BJ (cell line): ENCODE measurements at regions not wholly inside any gene's neighbourhood (a gene's known extent, or its start where the extent isn't known, plus 50 kb on each side); places are given as distances from the start of the nearest gene placed in this dataset.

ENCODE experiments used
- CTCF ChIA-PET: fragments of 350-600 bp; formaldehyde crosslinking; extraction: SDS; loops from one replicate; lab custom pipeline; 2021; ENCODE audit warnings: antibody characterized with exemption, inconsistent platforms; lab: Yijun Ruan, JAX
- POLR2A ChIA-PET: fragments of 300-600 bp; sonication (Branson Sonifier 250); formaldehyde crosslinking; extraction: SDS; loops from one replicate; lab custom pipeline; 2021; ENCODE audit warnings: antibody characterized with exemption; lab: Charles Lee
- DNase-seq: peaks from one replicate; pipeline ENCODE4 v3.0.0-alpha.2; 2011; ENCODE audit warnings: low read depth
- H3K27me3 ChIP-seq: 2 replicates; pipeline ENCODE4 v1.6.0; 2011; ENCODE audit warnings: low read length; ENCODE audit not compliant: control insufficient read depth, insufficient read depth
- H3K36me3 ChIP-seq: 2 replicates; pipeline ENCODE4 v1.5.1; 2011; ENCODE audit warnings: low read length; ENCODE audit not compliant: control insufficient read depth, insufficient read depth
- H3K4me3 ChIP-seq: 2 replicates; pipeline ENCODE4 v1.5.1; 2011; ENCODE audit warnings: low read depth, mild to moderate bottlenecking, control low read depth, low read length
- TF ChIP-seq, protein P1 (sequence below): IDR thresholded peaks from 2 replicates; pipeline ENCODE4 v1.5.1; 2011; ENCODE audit warnings: low read depth, mild to moderate bottlenecking, control low read depth, inconsistent platforms, low read length, moderate library complexity; ENCODE audit not compliant: insufficient read depth

DNA sequence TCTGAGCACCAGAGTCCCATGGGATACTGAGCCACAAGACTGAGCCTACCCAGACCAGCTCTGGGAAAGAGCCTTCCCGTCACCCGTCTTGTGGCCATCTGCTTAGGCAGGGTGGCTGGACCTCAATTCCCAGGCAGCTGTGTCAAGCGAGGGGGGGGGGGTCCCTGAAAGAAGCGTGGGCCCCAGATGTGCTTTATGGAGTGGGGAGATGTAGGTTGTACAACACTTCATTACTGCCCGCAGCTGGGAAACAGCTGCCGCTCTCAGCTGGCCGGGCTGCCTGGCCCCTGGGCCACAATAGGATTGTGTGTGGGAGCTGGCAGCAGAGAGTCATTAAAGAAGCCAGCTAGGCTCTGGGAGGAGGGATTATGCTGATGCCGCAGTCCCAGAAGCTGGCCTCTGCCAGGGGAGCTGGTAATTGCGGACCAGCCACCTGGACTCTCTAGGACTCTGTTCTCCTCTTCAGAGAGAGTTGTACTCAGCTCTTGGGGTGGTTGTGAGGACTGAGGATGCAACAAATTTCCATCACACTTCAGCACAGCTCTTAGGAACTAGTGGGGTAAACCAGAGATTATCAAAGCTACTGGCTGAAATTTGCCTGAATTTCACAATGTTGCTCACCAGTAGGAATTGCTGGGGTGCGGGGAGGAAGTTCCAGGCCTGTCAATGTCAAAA lies 145.4 kb downstream of the GADD45G start:
- no peaks in the 10 kb centered on the region for H3K27me3 ChIP-seq
- CTCF ChIA-PET: interaction anchor here (0.7 to 0.9 kb wide), 2 partner anchors 10 to 152 kb away, joined by 3 to 4 read pairs; no protein-coding TSS in a partner anchor
- DNase-seq: no peak
- no peak overlapping the region for H3K4me3 ChIP-seq
- POLR2A ChIA-PET: no interaction called here
- H3K36me3 ChIP-seq: no peaks in the 10 kb centered on the region
- TF ChIP-seq, protein P1, sequence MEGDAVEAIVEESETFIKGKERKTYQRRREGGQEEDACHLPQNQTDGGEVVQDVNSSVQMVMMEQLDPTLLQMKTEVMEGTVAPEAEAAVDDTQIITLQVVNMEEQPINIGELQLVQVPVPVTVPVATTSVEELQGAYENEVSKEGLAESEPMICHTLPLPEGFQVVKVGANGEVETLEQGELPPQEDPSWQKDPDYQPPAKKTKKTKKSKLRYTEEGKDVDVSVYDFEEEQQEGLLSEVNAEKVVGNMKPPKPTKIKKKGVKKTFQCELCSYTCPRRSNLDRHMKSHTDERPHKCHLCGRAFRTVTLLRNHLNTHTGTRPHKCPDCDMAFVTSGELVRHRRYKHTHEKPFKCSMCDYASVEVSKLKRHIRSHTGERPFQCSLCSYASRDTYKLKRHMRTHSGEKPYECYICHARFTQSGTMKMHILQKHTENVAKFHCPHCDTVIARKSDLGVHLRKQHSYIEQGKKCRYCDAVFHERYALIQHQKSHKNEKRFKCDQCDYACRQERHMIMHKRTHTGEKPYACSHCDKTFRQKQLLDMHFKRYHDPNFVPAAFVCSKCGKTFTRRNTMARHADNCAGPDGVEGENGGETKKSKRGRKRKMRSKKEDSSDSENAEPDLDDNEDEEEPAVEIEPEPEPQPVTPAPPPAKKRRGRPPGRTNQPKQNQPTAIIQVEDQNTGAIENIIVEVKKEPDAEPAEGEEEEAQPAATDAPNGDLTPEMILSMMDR: no peak

DNA sequence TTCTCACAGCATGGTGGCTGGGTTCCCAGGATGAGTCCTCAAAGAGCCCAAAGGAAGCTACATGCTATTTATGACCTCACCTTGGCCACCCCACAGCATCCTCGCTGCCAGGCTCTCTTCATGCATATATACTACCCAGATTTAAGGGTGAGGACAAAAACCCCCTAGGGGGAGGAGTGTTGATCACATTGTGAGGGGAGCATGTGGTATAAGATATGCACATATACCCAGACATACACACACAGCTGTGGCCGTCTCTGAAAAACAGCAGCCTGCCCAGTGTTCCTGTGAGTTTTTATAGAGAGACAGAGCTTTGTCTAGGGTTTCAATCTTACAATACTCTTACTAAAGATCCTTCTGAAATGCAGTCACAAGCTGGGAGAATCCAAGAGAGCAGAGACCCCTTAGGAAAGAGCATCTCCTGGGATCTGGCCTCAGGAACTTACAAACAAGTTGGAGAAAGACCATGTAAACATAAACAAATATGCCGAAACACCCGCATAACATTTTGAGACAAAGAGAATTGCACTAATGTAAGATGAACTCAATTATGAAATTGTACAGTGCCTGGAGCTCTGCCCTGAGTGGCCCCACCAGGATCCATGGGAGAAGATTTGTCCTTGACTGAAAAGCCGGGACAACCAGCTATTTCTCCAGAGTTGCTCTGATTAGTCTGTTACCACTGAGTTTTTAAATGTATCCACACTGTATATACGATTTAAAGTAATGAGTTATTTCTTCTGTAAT lies 146.4 kb downstream of the GADD45G start:
- CTCF ChIA-PET: no interaction called here

DNA sequence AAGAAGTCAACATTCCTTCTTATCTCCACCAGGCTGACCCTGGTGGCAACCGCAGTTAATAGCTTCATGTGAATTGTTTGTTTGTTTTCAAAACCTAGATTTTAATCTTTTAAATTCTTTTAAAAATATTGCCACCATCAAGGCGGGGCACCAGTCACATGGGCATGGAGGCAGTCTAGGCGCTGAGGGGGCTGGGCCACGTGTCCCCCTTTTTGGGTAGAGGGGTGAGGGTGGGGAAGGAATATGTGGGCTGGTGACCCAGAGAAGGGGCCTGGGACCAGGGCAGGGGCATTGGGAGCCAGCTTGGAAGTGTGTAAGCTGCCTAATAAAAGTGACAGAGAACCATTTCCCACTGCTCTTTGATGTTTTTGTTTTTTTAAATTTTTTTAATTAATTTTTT lies 147.3 kb downstream of the GADD45G start:
- CTCF ChIA-PET: no interaction called here
- POLR2A ChIA-PET: no interaction called here
- no peak for DNase-seq
- Histone ChIP-seq H3K27me3 (no peaks in the 10 kb centered on the region), H3K4me3 (no peak overlapping the region), H3K36me3 (no peaks in the 10 kb centered on the region)
- TF ChIP-seq, protein P1: no peak

More for the DNA sequence above, 146.4 kb downstream of the GADD45G start:
- no peak overlapping the region for H3K4me3 ChIP-seq
- TF ChIP-seq, protein P1: no peak
- POLR2A ChIA-PET: no interaction called here
- DNase-seq: no peak
- H3K36me3 ChIP-seq: no peaks in the 10 kb centered on the region
- no peaks in the 10 kb centered on the region for H3K27me3 ChIP-seq

DNA sequence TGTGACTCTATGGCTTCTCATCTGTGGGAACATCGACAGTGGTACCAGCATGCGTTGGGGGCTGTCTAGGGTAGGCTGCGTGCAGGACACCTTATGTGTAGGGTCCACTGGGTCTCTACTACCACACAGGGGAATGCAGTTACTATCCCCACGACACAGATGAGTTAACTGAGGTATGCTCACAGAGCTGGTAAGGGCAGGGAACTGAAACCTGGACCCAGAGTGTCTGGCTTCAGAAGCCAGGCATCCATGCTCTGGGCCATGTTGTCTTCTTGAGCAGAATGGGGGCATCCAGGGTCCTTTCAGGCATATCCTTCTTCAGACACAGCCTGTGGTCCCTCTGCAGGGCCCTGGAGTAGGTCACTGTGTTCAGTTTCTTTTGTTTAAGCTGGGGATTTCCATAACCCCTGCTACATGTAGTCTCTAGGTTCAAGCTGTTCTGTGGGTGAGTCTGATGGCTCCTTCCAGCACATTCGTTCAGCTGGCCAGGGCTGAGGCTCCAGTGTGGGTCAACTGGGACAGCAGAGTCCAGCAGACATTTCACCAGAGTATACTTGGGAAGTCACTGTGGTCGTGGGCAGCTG lies 148.8 kb downstream of the GADD45G start:
- ChIA-PET POLR2A (no interaction called here), CTCF (no interaction called here)
- TF ChIP-seq, protein P1: no peak

DNA sequence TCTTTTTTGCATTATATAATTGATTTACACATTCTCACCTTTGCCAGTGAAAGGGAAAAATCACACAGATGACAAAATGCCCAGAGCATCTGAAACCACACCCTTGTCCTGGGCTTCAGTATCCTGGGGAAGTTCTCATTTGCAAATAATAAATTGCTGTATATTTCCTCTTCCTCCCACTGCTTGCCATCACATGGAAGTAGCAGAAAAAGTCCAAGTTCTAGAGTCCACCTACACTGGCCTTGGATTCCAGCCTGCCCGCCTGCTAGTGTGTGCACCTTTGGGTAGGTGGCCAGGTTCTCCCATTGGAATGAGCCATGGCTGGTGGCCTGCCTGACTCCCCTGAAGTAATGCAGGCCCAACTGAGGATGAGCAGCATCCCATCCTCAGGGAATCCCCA lies 149.4 kb downstream of the GADD45G start:
- Histone ChIP-seq H3K4me3 (no peak overlapping the region), H3K27me3 (no peaks in the 10 kb centered on the region), H3K36me3 (no peaks in the 10 kb centered on the region)
- ChIA-PET POLR2A (no interaction called here), CTCF (no interaction called here)
- no peak for DNase-seq
- TF ChIP-seq, protein P1: no peak

More for the DNA sequence above, 148.8 kb downstream of the GADD45G start:
- no peaks in the 10 kb centered on the region for H3K27me3 ChIP-seq
- no peak overlapping the region for H3K4me3 ChIP-seq
- no peak for DNase-seq
- no peaks in the 10 kb centered on the region for H3K36me3 ChIP-seq
